Pancreas (tissue), 10 donors: ENCODE measurements at regions not wholly inside any gene's neighbourhood (a gene's known extent, or its start where the extent isn't known, plus 50 kb on each side); places are given as distances from the start of the nearest gene placed in this dataset.
A peak's percentile ranks its signal among the peaks of the same experiment; 100 is the strongest.

ENCODE experiments used
- ATAC-seq, 4 donors: fragments of 200-7000 bp; cut with Tn5 transposase; one replicate each; pipeline versions ENCODE4 v1.8.0 to v1.9.1; 2020; ENCODE audit warnings: mild to moderate bottlenecking in 4 of 4, moderate library complexity in 4 of 4
- DNase-seq, 6 donors: peaks; one replicate each; pipeline ENCODE4 v3.0.0-alpha.2; 2020
- FAIRE-seq: peaks from 2 replicates; lab custom pipeline; 2012; peaks lifted over from hg19 to GRCh38; lab: Jason Lieb, UNC
- H3K27ac ChIP-seq, 4 donors: fragments of 200-600 bp; sonication (generic); 1 replicate in 3 of 4; 2 replicates in 1 of 4; pipeline versions ENCODE4 v1.5.0 to v1.8.0; 2020
- H3K27me3 ChIP-seq, 4 donors: fragments of 200-600 bp; one replicate each; pipeline ENCODE4 v1.8.0; 2021
- H3K36me3 ChIP-seq, 3 donors: fragments of 200-600 bp; sonication (generic) in 1 of 3; one replicate each; pipeline versions ENCODE4 v1.5.0 to v1.8.0; 2020 to 2021
- H3K4me1 ChIP-seq, 3 donors: fragments of 200-600 bp; one replicate each; pipeline ENCODE4 v1.8.0; 2021
- H3K4me3 ChIP-seq, 4 donors: fragments of 200-600 bp; sonication (generic) in 2 of 4; one replicate each; pipeline versions ENCODE4 v1.5.0 to v1.8.0; 2020 to 2021
- H3K9me3 ChIP-seq, 4 donors: fragments of 200-600 bp; one replicate each; pipeline ENCODE4 v1.8.0; 2021
- WGBS, 2 donors: extraction: QIAGEN DNeasy Blood & Tissue Kit; methylation state at CpG; one replicate each; pipeline ENCODE4 v1.1.7; 2013; 5-methylcytosine and 5-hydroxymethylcytosine counted together
- intact Hi-C, 3 donors: fragments of 100-400 bp; cut with DNase I; formaldehyde crosslinking; loops; one replicate each; pipeline versions ENCODE4 v1.11.1 to v1.14.2; 2022
- TF ChIP-seq, protein P1 (sequence below), 4 donors: fragments of 200-600 bp; sonication (generic) in 3 of 4; IDR thresholded peaks; one replicate each; pipeline versions ENCODE4 v1.5.0 to v1.8.0; 2021; ENCODE audit warnings: antibody characterized with exemption in 4 of 4
- donor health status: healthy with polysubstance abuse.
- donor health status: DM: no; HTN: no; CAD: no; lungs with moderate emphysema.
- donor health status: DM: no; HTN: no; CAD: no.
- donor health status: control.
- donor health status: control.
- donor health status: Bipolar disorder and iron deficiency.
- donor health status: DM: yes; HTN: yes; CAD: no.
- donor health status: DM: no; HTN: no; CAD: no.
- donor health status: DM: no; HTN: no; CAD: no.
- donor health status: DM: yes; HTN: yes; CAD: no.

DNA sequence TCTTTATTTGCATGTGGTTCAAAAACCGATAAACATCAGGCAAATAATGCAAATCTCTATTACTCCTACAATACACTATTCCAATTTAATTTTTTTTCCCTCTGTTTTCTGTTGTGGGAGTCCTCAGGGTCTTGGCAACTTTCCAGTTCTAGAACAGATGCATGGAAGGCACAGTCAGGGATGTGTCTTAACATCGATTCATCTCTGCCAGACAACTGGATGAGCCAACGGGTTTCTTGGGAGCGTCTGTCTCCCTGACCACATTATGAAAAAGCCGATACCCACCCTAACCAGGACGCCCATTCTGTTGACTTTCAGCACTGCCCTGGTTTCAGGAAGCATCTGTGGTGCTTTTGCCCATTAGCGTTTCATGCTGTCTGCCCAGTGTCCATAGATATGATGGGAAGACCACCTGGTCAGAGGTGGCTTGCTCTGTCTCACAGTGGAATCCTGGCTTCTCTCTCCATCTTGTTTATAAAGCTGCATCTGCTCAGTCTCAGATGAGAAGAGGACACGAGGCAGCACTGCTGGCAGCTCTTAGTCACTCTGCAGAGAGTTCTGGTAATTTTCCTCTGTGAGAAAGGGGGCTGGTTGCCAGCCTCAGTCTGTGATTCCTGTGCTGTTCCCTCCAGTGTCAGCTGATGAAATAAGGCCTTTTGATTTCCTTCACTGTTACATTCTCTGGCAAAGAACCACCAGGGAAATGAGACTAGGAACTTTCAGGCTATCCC lies 57.9 kb upstream of the KCNE4 start:
- no peaks in the 10 kb centered on the region for H3K36me3 ChIP-seq
- peak; percentile 84 to 97 (median 92) for ATAC-seq
- peak overlapping the region in 1 of 4 donors; percentile 56 for H3K27ac ChIP-seq
- TF ChIP-seq, protein P1, sequence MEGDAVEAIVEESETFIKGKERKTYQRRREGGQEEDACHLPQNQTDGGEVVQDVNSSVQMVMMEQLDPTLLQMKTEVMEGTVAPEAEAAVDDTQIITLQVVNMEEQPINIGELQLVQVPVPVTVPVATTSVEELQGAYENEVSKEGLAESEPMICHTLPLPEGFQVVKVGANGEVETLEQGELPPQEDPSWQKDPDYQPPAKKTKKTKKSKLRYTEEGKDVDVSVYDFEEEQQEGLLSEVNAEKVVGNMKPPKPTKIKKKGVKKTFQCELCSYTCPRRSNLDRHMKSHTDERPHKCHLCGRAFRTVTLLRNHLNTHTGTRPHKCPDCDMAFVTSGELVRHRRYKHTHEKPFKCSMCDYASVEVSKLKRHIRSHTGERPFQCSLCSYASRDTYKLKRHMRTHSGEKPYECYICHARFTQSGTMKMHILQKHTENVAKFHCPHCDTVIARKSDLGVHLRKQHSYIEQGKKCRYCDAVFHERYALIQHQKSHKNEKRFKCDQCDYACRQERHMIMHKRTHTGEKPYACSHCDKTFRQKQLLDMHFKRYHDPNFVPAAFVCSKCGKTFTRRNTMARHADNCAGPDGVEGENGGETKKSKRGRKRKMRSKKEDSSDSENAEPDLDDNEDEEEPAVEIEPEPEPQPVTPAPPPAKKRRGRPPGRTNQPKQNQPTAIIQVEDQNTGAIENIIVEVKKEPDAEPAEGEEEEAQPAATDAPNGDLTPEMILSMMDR (IDR thresholded peaks at IDR 0.05), result no peak
- no peaks in the 10 kb centered on the region for H3K27me3 ChIP-seq
- H3K9me3 ChIP-seq, result no peaks in the 10 kb centered on the region
- H3K4me1 ChIP-seq, result peaks cover 0 to 7% (median 0%) of the 10 kb centered on the region in 3 donors
- WGBS, 2 donors, result 76 to 77% methylated on average over 8 of the region's 8 CpGs
- peak; percentile 91 for FAIRE-seq
- no peak overlapping the region for H3K4me3 ChIP-seq
- intact Hi-C loops, result no loop called here
- peak; percentile 21 to 84 (median 48) for DNase-seq

- WGBS, 2 donors, result 89 to 96% methylated on average over 1 of the region's 1 CpG
- ATAC-seq (no peak), FAIRE-seq (no peak), DNase-seq (no peak)
- TF ChIP-seq, protein P1 (IDR thresholded peaks at IDR 0.05), result no peak
- no peaks in the 10 kb centered on the region for H3K9me3 ChIP-seq
- H3K27ac ChIP-seq, result peak overlapping the region in 1 of 4 donors; percentile 8
- no peaks in the 10 kb centered on the region for H3K27me3 ChIP-seq
- intact Hi-C loops, result no loop called here
- H3K4me1 ChIP-seq, result peaks cover 0 to 7% (median 0%) of the 10 kb centered on the region in 3 donors
- no peak overlapping the region for H3K4me3 ChIP-seq
- no peaks in the 10 kb centered on the region for H3K36me3 ChIP-seq
Measured at GRCh38 chr2:222998459-222998858, 53.5 kb upstream of the KCNE4 start.

DNA sequence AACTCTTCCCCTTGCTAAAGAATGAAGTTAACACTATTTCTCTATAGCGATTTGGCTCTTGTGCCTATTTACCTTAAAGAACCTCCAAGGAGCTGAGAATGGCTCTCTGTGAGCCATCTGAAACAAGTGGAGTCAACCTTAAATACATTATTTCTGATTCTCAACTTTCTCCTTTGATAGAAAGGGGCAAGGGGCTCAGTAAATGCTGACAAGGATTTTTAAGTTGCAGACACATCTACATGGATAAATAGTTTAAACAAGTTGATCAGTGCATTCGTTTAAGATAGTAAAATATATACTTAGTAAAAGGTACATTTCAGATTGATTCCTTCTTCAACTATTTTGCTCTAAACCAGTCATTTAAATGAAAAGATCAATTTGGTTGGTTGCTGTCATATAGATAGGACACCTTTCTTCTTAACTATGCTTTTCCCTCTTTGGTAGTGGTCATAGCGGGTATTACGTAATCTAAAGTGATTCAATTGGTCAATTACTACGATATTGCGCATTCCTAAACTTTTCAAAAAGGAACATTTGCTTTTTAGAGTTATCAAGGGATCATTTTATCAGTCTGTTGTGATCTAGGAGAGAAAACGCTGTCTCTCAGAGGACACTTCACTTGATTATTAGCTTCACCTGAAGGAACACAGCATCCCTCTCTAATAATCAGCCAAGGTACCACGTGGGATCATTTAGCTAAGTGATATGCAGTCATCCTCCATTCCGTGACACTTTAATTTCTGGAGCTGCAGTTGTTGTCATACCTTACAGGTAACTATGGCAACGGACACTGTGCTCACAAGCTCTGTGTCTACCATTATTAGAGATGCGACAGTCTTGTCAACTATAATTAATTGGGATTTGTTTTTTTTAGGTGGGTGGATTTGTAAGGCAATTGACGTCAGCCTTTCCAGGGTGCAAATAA lies 50.9 kb upstream of the KCNE4 start:
- Histone ChIP-seq H3K27ac (no peak overlapping the region), H3K4me1 (no peaks in the 10 kb centered on the region), H3K9me3 (no peaks in the 10 kb centered on the region), H3K36me3 (no peaks in the 10 kb centered on the region), H3K4me3 (no peak overlapping the region), H3K27me3 (no peaks in the 10 kb centered on the region)
- DNase-seq (no peak), ATAC-seq (peak in 2 of 4 donors; percentile 38 to 71), FAIRE-seq (no peak)
- TF ChIP-seq, protein P1 (IDR thresholded peaks at IDR 0.05), result no peak
- intact Hi-C loops, result no loop called here
- WGBS, 2 donors, result 73% methylated on average over 12 of the region's 12 CpGs

GRCh38 chr2:223001797-223002175 lies 50.2 kb upstream of the KCNE4 start:
- WGBS, 2 donors, result 74 to 81% methylated on average over 3 of the region's 3 CpGs
- Histone ChIP-seq H3K27me3 (no peaks in the 10 kb centered on the region), H3K4me3 (no peak overlapping the region), H3K27ac (no peak overlapping the region), H3K9me3 (no peaks in the 10 kb centered on the region), H3K36me3 (no peaks in the 10 kb centered on the region), H3K4me1 (no peaks in the 10 kb centered on the region)
- peak in 1 of 4 donors; percentile 25 for ATAC-seq
- TF ChIP-seq, protein P1 (IDR thresholded peaks at IDR 0.05), result no peak
- intact Hi-C loops, result no loop called here
- no peak for DNase-seq
- FAIRE-seq, result no peak
